Stimulated activated CD4-positive, alpha-beta T cell treated with anti-CD3 and anti-CD28 coated beads, Interleukin-2, amount 100 ng/mL, for 24 hours (primary cell): ENCODE measurements at regions not wholly inside any gene's neighbourhood (a gene's known extent, or its start where the extent isn't known, plus 50 kb on each side); places are given as distances from the start of the nearest gene placed in this dataset.

ENCODE experiments used
- DNase-seq, 2 donors: peaks; one replicate each; pipeline ENCODE4 v3.0.0-alpha.2; 2020

DNA sequence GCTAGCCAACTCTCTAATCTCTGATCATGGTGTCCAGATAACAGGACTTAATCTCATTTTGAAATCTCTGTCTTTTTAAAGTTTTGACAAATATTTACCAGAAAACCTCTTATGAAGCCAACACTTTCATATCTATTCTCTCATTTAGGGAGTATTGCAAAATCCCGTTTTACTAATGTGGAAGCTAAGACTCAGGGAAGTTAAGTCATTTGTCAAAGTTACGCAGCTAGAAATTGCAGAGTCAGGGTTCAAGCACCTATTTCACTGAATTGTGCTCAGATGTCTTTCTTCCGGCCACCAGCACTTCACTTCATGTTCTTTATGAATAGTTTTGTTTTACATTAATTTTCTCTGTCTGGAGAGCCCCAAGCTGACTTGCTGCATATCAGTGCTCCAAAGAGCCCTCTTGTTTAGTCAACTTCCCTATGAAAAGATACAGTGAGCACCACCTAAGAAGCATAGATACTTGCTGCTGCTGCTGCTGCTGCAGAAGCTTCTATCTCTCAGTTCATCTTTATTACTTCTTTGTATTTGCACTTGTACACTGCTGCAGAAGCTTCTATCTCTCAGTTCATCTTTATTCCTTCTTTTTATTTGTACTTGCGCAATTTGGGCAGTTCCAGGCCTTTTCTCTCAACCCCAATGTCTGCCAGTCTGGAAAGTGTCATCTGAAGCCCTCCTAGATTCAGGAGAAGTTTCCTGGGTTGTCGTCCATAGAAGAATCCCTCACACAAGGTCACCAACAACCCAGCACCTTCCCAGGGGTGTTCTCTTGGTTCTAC is 329.7 kb downstream of the MAFB start:
- DNase-seq = no peak

DNA sequence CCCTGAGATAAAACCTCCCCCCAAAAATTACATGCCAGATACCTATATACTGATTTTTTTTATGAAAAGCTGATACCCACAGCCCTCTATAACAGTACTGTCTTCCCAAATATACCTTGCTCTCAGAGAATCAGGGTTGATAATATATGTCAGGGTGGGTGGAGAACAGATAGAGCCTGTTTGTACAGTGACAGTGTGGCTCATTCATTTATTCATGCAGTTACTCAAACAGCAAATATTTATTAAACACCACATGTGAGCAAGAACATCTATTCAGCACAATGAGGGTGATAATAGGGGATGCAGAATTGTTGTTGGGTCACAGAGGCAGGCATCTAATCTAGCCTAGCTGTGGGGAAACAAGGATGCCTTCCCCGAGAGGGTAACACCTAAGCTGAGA is 334.2 kb downstream of the MAFB start:
- DNase-seq = no peak

DNA sequence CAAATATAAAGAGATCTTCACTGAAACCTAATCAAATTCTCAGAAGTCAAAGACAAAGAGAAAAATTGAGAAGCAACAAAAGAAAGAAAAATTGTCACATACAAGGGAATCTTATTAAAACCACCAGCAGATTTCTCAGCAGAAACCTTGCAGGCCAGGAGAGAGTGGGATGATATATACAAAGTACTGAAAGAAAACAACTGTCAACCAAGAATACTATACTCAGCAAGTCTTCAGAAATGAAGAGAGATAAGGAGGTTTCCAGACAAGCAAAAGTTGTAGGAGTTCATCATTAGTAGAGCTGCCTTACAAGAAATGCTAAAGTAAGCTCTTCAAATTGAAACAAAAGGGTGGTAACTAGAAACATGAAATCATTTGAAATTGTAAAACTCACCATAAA is 345.6 kb downstream of the MAFB start:
- no peak for DNase-seq

DNA sequence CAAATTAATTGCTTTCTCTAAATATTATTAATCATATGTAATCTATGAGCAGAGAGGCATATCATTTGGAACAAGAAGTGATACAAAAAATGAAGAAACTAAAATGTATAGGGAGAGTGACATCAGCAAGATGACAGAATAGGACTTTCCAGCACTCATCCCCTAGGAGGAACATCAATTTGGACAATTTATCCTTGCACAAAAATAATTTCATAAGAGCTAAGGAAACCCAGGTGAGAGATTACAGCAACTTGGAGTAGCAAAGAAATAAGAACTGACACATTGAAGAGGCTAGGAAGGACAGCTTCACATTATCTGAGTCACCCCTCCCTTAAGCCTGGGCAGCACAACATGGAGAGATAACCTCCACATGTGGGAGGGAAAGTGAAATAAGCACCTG is 347.5 kb downstream of the MAFB start:
- DNase-seq = no peak

DNA sequence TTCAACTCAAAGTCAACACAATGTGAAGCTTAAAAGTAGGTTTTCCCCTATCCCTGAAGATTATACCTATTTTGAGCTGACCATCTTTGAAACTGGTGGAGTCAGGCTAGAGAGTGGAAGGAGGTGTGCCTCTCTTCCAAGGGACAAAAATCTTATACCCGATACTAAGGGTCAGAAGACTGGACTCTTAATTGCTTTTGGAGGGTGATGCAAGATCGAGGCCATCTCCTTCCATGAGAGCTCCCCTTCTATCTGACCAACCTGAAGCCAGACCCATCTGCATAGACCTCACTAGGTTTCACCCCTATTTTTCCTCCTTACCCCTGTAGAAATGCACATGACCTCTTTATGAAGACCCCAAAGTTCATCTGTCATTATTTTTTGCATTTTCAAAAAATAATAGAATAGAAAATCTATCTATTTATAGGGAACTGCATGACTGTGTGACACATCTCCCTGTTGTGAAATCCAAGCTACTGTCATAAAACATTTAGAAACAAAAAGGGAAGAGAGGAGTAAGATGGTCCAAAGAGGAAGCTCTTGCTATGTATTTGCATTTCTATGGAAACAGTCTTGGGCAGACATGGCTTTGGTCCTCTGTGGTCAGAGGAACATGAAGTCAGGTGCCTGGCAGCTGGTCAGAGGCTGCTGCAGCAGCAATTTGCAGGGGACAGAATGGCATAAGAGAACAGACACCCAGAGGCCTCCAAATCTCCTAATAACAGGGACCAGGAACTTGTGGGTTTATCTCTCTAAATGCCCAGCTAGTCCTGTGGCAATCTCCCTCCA is 349.2 kb downstream of the MAFB start:
- no peak for DNase-seq

DNA sequence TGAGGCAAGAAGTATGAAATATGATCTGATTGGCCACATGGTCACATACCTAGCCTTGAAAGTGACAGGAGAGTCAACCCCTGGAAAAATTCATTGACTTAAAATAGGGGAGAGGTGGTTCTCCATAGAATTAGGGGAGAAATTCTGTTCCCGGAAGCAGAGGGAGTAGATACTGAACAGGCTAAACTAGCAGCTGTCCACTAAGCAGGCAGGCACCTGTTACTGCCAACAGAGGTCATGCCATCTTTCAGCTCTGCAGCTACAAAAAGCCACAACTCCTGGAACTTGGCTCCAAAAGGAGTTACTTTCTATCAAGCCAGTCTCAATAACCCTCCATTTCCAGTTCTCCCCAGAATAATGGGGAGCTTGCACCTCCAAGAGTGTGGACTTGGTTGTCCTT is 352.5 kb downstream of the MAFB start:
- no peak for DNase-seq

DNA sequence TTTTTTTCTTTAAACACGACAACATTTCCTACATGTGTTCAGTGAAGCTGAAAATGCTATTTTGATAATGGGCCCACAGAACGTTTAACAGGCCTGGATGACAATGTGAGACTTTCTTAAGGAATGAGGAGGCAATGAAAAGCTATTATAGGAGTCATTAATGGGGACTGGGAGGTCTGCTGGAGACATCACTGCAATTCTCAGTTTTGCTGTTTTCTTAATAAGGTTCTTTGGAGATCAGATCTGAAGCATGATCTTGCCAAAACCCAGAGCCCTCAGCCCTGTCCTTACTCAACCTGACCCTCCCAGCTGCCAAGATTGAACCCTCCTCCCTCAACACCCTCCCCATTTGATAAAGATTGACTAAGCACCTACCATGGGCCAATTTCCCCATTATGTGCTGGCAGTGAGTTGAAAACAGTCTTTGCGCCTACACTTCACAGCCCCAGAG is 353.1 kb downstream of the MAFB start:
- DNase-seq = no peak

DNA sequence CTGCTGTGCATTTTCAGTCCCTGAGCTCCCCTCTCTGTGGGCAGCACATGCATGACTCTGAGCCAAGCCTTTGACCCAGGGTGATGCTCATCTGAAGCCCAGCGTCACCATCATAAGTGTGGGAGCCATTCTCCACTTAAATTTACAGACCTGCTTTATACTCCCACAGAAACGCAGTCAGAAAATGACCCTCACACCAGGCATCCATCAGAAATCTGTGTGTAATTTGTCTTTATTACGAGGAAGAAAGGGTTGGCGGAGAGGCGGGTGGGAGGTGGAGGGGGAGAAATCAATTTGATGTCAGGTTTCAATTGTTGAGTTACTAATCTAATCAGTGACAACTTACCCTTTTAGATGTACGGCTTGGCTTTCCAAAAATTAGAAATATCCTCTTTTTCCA is 353.6 kb downstream of the MAFB start:
- no peak for DNase-seq

DNA sequence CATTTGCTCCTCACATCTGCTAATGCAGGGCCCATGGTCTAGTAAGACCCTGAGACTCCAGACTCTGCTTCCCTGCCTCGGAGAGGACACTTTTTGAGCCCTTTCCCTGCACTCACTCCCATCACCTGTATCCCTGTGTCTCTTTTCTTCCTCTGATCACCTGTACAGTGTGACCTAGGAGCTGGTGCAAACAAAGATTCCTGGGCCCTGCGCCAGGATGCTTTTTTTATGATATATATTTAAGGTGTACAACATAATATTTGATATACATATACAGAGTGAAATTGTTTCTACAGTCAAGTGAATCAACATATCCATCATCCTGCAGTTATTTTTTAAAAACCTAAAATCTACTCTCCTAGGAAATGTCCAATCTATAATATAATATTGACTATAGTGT is 355.4 kb downstream of the MAFB start:
- no peak for DNase-seq

DNA sequence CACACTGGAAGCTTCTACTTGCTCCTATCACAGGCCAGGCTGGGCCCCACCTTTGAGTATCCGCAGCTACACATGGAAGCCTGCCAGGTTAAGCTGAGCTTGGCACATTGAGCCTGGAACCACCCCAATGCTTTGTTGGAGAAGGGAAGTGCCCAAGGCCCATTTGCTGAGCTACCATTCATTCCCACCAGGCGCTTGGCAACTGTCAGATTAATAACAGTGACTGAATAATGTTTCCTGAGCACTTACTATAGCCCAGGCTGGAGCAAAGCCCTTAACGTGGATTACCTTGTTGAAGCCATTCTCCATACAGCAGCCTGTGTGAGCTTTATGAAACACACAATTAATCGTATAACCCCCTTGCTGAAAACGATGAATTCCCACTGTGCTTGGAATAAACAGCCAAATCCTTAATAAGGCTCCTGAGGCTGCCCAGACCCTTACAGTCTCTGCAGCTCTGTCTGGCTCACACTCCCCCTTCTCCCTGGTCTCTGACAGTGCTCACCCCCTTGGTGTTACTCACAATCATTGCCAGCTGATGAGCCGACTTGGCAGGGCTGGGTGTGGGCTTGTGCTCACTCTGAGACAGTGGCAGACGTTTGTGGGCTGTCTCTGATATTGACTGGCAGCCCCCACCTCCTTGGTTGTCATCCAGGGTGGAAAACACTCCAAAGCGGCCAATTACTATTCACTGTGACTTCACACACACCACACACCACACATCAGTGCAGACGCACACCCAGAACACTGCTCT is 357.1 kb downstream of the MAFB start:
- no peak for DNase-seq

DNA sequence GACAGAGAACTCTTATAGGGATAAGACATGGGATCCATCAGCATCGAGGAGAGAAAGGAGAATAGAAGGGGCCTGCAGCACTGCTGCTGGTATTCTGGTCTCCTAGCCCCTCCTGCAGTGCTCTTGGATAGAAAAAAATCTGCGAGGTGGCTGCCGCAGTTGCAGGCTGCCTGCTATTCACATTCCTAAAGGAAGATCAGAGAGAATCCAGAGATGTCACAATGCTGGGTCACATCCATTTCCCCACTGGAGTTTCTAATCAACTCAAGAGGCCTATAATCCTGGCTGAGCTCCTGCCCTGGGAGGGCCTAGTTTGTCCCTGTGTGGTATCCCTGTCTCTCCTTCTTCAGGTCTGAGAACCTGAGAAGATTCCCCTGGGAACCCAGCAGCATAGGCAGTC is 357.8 kb downstream of the MAFB start:
- DNase-seq = no peak

DNA sequence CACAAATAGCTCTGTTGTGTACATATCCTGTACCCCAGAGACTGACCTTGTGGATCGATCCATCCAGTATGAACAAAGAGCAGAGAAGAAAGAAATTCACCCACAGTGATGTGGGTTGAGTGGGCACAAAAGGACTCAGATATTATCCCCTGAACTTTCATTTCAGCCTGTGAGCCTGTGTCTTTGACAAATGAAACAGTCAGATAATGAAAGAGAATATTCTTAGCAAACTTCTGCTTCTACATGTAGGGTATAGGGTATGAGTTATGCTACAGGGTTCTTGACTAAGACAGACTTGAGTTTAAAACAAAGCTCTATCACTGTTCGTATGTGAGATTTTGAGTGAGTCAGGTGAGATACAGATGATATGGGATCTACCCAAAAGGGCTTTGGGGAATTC is 359.7 kb downstream of the MAFB start:
- DNase-seq = no peak

DNA sequence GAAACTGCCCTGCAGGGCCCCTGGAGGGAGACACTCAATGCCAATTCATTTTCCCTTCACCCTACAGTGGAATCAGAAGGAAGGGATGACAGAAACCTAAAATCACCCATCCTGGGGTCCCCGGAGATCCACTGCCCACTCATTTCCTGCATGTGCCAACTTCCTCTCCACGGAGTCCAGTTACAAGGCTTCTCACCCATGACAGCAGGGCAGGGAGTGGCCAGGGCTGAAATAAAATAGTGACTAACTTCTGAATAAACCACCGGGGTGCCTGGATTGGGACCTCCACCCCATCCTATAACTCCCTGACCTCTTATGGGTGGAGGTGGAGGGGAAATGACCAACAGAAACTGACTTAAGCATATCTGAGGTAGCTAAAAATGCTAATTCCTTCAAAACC is 362.3 kb downstream of the MAFB start:
- no peak for DNase-seq

DNA sequence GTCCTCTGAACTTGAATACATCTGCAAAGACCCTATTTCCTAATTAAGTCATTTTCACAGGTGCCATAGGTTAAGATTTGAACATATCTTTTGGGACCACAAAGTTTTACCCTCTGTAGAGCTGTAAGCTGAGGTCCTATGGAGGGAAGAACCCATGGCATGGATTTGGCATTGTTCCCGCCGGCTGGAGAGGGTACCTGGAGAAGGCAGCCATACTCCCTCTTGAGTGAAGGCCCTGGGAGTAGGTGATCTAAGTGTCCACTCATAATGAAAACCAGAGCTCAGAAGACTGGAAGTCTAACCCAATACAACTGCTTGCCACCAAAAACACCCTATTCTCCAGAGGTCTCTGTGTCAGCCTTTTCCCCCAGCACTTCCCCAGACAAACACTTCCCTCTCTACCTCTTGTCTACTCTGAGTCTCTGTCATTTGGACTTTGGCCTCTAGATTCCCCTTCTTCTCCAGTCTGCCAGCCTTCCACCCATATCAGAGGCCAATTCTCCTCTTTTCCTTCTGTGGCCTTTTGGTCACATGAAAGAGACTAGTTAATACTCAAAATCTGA is 363.9 kb downstream of the MAFB start:
- DNase-seq = no peak

DNA sequence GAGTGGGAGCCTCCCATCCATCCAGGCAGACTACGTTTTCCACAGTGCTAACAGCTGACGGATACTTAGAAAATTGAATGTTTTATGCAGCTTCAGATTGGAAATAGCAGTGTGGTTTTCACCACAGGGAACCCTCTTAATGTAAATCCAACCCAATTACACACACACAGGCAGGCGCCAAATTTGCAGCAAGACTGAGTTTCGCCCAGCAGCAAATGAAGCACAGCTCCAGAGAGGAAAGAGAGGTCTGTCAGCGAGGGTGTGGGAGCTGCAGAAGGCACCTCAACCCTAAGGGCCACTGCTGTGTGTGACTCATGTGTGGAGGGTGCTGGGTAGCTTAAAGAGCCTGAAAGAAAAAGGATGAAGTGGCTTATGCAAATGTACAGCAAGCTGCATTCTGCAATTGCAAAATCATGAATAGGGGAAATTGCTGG is 365.7 kb downstream of the MAFB start:
- DNase-seq = no peak

DNA sequence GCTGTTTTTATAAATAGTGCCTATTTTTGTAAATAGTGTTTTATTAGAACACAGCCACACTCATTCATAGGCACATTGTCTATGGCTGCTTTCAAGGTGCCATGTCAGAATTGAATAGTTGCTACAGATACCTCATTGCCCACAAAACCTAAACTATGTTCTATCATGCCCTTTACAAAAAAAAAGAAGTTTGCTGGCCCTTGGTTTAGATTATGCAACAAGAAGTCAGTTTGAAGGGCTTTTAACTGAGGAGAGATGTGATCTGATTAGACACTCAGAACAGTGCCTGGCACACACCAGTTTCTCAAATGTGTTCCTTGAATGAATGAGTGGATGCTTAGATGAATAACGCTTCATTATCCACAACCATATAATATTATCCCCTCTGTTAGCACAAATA is 366.1 kb downstream of the MAFB start:
- no peak for DNase-seq

DNA sequence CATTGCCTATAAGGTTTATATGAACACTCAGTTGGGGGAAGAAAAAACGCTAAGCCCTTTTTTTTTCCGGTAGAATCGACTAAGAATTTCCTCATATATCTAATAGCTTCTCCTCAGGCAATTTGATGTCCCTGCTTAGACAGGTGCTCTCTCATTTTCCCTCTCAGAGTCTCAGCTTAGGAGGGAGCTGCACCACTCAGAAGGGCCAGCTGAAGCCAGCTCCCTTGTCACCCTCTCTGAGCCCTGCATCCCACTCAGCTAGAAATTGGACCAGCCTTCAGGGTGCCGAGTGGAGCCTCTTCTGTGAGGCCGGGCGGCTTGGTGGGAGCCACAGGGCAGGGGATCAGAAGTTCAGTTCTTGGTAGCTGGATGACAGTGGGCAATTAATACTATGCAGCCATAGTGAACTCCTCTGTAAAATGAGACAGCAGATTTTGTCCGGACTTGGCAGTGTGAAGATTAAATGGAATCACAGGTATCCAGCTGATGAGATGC is 368.5 kb downstream of the MAFB start:
- DNase-seq = no peak

DNA sequence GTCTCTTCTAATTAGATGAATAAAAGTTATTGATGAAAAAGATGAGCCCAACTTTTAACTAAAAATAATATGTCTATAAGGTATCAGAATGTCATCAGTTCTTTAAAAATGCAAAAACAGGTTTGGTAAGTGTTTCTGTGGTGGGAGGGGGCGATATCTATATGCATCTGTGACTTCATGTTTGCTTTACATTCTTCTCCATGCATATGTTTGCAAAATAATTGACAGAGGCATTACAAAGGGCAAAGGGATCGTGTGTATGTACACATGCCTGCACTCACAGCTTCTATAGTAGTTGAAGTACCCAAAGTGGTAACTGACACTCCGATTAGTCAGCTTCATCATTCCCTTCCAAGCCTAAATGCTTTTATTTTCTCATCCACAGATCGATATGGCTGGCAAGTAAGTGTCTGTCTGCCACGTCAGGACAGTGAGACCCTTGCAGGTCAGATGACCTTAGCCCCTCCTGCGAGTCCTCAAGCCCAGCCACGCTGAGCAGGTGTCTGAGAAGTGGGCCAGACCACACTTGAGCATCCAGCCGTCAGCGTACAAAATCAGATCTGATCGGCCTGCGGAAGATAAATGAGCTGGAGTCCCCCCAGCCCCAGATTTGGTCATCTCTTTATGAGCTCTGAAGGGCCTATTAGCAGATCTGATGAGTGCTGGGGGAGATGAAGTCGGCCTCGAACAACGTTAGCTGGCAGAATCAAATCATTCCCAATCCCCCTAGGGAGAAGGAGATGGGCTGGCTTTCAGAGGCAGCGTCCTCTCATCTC is 369.1 kb downstream of the MAFB start:
- no peak for DNase-seq

DNA sequence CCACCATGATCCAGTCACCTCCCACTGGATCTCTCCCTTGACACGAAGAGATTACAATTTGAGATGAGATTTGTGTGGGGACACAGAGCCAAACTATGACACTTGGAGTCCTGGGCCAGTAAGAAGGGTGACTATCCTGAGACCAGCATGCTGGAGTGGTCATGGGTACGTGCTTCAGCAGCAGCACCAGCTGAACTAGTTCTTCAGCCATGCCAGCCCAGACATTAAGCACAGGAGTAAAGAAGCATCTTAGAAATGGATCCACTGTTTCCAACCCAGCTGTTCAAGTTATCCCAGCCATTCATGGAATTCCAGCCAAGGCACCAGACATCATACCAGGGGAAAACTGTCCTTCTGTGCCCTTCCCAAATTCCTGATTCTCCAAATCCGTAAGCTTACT is 370.0 kb downstream of the MAFB start:
- no peak for DNase-seq

DNA sequence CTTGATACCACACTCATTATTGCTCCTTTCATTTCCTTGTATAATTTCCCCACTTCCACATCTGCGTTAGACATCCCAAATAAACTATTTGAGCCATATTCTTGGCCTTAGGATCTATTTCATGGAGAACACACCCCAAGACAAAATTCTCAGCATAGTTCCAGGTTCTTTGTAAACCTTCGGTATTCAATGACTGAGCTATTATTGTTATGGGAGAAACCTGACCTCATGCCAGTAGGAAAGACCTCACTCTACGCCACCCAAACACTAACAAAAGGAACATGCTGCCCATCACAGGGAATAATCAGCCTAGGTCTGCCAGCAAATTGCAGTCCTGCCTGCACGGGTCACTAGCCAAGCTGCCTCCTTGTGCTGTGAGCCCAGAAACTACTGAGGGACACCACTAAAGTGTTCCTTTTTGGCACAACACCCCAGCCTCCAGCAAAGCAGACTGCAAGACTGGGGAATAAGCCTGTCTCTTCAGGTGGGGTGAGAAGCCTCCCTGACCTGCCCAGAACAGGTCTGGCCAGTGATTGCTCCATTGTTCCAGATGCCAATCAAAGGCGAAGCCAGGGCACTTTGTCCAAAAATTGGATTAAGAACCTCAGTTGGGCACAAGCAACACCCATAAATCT is 371.8 kb downstream of the MAFB start:
- no peak for DNase-seq

DNA sequence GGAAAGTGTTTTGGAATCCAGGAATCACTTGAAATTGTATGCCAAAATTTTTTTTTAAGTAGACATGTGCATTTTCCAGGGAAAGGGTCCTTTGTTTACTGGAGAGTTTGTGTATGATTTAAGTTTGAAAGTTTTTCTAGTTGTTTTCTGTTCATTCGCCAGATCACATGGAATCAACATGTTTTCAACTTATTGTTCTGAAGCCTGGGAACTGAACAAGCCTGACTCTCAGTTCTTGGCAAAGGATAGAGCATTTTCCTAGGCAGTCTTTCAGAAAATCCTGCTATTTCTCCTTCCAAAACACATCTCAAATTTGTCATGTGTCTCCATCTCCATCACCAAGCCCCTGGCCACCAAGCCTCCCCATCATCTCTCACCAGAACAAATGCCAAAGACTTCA is 374.8 kb downstream of the MAFB start:
- no peak for DNase-seq

DNA sequence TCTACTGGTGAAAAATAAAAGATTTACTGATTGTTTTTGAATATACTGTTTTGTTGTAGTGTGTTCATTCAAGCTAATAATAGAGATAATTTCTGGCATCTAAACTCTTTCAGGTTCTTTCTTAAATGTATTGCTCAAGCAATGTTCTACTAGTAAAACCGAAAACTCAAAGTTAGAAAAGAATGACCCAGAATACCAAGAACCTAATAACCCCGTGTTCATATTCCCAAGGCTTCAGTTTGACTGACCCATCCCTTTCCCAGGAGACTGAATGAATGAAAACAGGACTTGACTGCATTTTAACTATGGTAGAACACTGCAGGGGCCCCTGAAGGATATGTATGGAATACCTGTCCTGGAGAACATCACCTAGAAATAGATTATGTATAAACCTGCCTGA is 375.3 kb downstream of the MAFB start:
- no peak for DNase-seq
